IPS DF 4.7 (cell line): ENCODE measurements at regions not wholly inside any gene's neighbourhood (a gene's known extent, or its start where the extent isn't known, plus 50 kb on each side); places are given as distances from the start of the nearest gene placed in this dataset.
"Not testable (repeated sequence)": the region's sequence is repeated elsewhere in the genome, so short reads cannot be mapped to it uniquely, and the experiment has no call there.

Source experiments
- DNase-seq: peaks from one replicate; pipeline ENCODE4 v3.0.0-alpha.2; 2013; ENCODE audit warnings: low spot score; ENCODE audit errors: extremely low read depth

DNA sequence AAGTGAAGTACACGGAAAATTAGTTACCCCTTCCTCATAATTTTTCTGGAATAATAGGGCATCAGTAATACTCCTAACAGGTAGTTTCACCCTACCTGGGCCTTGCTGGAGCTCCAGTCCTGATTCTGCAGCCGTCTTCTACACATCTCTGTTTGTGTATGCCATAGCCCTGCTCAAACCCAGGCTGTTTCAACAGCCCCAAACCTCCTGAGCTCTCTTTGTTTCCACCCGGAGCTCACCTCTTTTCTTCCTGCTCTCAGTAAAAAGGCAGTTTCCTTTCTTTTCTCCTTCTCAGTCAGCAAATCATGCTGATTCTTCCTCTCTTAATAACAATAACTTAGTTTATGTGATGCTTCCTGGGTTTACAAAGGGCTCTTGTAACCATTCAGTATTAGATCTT is 355.1 kb upstream of the RUNX1 start:
- no peak for DNase-seq

- no peak for DNase-seq
Measured at GRCh38 chr21:35402061-35402460, 353.0 kb upstream of the RUNX1 start.

- DNase-seq: no peak
Measured at GRCh38 chr21:35401476-35401875, 352.4 kb upstream of the RUNX1 start.

DNA sequence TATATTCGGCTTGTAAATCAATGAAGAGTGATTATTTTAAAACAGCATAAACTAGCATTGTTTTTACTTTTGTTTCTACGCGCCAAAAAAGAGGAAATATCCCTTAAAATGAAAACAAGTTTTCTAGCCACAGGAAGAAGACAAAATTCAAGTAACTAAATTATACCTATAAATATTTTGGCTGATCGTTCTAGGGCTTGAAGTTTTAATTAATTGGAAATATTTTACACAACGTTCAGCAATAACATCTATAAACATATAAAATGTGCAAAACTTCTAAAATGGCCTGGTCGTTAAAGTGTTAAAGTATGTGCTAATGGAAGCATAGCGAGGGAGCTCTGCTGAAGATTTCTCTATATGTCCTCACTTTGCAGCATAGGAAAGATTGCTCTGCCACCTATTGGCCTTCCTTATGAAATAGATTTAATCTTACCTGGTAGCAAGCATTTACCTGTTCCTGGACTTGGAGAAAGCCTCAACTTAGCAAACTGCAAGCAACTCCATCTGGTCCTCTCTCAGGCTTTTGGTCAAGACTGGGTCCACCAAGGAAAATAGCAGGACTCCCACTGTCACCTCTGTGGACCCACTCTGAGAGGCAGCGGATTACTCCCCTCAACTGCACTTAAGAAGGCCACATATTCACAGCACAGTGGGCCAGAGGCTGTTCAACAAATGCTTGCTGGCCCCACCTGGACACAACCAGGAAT is 351.3 kb upstream of the RUNX1 start:
- DNase-seq: peak; percentile 28

DNA sequence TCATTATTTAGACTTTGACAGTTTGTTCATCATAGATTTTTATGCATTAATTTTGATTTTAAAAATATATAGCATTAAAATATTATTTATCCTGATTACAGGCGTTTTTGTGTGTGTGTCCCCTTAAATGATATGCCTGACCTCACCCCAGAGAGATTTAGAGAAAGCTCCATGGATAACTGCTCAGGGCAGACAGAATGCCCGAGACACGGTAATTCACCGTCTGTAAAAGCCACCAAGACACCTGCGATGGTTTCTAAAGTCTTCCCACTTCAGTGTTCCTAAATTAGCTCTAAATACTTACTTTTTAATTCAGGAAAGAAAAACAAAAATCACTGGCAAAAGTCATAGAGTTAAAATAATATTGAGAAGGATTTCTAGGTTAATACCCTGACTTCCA is 350.6 kb upstream of the RUNX1 start:
- no peak for DNase-seq

DNA sequence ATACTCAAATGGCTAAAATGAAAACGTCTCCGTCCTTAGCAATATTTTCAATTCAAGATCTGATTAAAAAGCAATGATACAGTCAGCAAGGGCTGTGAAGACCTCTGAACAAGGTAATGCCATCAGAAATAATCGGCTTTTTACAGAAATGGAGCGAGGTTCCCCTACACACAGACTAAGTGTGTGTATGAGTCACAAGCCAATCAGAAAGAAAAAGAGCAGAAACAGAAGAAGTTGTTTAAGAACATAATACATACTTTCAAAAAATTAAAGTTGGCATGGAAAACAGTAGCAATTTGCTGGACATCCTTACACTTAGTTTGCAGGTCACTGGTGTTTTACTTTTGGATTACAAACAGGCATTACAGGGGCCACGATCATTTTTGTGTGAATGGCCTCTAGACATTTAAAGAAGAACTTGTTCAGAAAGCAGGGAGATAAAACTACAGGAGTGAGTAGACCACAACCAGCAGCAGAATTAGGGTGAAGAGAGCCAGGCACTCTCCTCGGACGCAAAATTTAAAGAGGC is 350.0 kb upstream of the RUNX1 start:
- no peak for DNase-seq

DNA sequence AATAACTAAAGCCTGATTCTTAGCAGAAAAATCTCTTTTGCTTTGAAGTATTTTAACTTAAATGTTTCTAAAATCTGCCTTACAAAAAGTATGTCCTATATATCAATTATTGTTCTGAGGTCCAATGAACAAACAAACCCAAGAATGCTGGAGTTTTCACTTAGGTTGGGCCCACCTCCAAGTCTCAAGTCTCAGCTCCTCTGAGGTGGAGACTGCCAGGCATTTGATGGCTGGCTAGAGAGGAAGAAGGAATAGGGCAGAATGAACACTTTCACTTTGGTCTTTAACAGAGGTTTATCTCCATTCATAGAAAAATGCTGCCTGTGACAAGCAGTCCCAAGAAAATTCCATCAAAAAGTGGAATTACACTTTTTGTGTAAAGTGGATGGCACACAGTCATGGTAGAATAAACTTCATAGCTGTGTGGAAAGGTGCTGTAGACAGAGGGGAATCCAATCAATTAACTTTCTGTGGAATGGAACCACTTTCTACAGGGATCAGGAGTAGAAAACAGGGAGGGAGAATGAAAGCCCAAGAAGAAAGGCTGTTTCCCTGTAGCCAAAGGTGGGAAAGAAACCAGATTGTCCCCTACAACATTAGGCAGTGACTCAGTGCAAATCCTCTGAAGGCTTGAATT is 349.4 kb upstream of the RUNX1 start:
- no peak for DNase-seq

GRCh38 chr21:35397781-35398180 is 348.7 kb upstream of the RUNX1 start:
- no peak for DNase-seq

GRCh38 chr21:35396655-35397054 is 347.6 kb upstream of the RUNX1 start:
- DNase-seq: no peak

DNA sequence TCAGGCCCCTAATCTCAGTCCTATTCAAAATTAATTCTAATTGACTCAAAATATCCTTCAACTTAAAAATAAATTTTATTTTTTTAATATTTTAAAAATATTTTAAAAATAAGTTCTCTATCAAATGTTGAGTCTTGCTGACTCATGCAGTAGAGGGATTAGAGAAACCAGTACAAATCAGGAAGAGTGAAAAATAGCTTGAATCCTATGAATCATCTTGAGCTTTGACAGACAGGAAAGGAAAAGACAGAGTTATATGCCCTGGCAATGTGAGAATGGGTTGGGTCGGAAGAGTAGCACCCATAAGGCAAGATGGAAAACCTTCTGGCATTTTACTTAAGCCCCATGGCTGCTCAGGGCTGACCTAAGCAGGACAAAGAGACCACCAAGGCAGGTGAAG is 346.6 kb upstream of the RUNX1 start:
- DNase-seq: no peak

DNA sequence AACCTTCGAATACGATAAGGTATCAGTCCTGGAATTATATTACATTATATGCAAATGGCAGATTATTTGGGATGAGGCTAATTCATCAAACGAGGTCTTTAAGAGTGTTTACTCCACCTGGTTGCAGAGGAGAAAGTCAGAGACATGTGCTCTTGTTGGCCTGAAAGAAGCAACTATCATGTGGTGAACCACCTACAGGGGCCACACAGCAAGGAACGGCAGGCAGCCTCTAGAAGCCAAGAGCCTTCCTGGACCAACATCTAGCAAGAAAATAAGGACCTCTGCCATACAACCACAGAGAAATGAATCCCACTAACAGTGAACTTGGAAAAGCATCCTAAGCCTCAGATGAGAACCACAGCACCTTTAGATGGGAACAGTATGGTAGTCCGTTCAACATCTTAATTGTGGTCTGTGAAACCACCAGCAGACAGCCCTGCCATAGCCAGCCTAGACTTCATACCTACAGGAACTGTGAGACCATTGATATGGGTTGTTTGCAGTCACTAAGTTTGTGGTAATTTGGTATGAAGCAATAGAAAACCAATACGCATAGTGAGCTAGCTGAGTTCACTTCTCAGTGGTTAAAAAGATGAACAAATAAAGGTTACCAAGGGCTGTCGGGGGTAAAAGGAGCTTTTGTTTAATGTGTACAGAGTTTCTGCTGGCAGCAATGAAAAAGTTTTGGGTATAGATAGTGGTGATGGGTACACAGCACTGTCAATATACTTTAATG is 345.7 kb upstream of the RUNX1 start:
- DNase-seq: no peak

- no peak for DNase-seq
Measured at GRCh38 chr21:35394049-35394448, 344.9 kb upstream of the RUNX1 start.

- no peak for DNase-seq
Measured at GRCh38 chr21:35390013-35390776, 341.1 kb upstream of the RUNX1 start.

DNA sequence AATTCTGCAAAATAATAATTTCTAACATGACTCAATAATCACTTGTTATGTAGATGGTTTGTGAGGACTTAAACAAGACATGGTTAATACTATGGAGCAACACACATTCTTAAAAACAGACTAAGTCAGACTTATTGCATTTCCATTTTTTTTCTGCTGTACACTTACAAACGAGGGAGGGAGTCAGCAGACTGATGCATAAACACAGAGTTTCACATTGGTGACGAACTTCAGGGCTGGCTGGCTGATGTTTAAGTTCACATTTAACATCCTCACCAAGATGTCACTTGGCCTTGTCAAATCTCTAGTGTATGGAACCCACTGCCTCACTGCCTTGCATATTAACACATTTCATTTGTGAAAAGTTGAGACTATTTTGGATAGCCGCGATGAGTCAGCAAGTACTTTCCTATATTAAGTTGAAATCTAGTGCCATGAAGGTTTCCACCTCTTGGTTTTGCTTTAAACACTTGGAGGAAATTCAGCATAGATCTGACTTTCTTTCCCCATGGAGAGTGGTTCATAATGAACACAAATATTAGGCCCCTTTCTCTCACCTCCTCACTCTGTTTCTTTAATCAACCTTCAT is 337.5 kb upstream of the RUNX1 start:
- DNase-seq: no peak

- no peak for DNase-seq
Measured at GRCh38 chr21:35384375-35384774, 335.3 kb upstream of the RUNX1 start.

DNA sequence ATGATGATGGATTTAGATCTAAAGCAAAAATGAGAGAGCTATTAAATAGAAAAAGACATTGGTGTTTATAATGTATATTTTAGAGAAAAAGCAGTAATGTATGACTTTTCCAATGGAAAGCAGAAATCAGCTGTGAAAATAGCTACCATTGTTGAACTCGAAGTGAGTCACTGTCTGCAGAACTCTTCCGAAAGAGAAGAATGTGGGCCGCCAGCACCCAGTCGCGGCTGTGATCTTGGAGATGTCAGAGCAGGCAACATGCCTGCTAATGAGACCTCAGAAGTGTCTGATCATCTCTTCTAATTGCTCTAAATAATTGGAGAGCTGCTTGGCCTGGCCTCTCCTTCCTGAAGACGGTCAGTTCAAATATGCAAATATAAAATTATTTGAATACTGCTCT is 333.6 kb upstream of the RUNX1 start:
- no peak for DNase-seq

DNA sequence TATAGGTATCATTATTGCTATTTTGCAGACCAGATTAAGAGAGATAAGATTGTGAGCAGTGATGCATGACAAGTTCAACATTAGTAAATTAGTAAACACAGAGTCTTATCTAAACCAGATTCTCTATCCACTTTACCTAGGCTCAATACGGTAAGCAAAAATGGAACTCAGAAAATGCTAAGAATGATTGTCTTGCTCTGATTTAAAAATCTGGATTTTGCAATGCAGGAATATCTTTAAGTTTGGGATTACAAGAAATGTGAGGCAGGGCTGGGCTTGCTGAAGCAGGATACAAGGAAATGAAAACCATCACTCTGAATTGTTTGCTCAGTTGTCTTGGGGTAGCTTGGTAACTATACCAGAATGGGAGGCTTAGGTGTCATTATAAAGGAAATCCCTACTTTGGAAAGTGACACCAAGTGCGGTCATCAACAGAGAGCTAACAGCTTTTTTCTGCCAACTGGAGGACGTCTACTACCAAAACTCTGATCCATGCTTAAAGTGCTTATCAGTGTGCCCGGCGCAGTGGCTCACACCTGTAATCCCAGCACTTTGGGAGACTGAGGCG is 332.7 kb upstream of the RUNX1 start:
- DNase-seq: no peak

DNA sequence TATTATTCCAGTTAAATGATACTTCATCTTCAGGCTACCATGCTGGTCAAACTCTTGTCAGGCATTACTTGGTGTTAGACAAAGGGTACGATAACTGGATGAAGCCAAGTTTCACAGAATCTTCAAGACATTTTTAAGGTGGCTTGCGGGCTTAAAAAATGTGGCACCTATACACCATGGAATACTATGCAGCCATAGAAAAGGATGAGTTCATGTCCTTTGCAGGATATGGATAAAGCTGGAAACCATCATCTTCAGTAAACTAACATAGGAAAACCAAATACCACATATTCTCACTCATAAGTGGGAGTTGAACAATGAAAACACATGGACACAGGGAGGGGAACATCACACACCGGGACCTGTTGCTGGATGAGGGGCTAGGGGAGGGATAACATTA is 331.2 kb upstream of the RUNX1 start:
- DNase-seq: not testable (repeated sequence)

GRCh38 chr21:35378881-35379280 is 329.8 kb upstream of the RUNX1 start:
- no peak for DNase-seq

DNA sequence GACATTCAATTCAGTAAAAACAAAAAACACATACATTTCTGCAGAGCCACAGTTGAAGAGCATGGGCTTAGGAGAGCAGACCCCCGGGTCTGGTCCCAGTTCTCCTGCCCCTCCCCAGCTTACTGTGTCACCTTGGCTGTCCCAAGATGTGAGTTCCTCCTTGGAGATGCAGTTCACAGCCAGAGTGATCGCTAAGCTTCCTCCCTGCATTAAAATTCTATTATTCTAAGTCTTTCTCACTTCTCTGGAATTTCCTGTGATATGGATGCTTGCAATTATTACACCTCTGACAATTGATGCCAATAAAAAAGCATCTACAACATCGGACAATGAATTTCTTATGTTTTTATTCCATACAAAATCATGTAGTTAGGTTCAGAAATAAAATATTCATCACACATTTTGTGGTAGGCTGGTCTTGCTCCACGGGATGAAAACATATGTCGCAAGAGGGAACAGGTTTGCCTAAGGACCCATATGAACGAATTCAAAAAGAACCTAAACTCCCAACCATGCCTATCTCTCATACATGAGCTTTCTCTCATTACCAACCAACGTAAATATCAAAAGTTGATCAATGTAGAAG is 328.5 kb upstream of the RUNX1 start:
- DNase-seq: no peak
